Keratinocyte (primary cell): ENCODE measurements at regions not wholly inside any gene's neighbourhood (a gene's known extent, or its start where the extent isn't known, plus 50 kb on each side); places are given as distances from the start of the nearest gene placed in this dataset.

Experiments
- DNase-seq: peaks from one replicate; pipeline ENCODE4 v3.0.0-alpha.2; 2011; ENCODE audit warnings: low read depth, missing footprints, low spot score
- FAIRE-seq: peaks from 2 replicates; lab custom pipeline; 2011; peaks lifted over from hg19 to GRCh38; lab: Jason Lieb, UNC
- H2AFZ ChIP-seq: 2 replicates; pipeline ENCODE4 v1.6.0; 2012; ENCODE audit warnings: low read length, control low read depth, inconsistent platforms; ENCODE audit not compliant: control insufficient read depth
- H3K27ac ChIP-seq: 2 replicates; pipeline ENCODE4 v1.5.1; 2011; ENCODE audit warnings: low read length; ENCODE audit not compliant: control insufficient read depth, insufficient read depth
- H3K27me3 ChIP-seq: 3 replicates; pipeline ENCODE4 v1.6.0; 2011; ENCODE audit warnings: low read length; ENCODE audit not compliant: control insufficient read depth, insufficient read depth; ENCODE audit errors: extremely low read depth
- H3K36me3 ChIP-seq, 2 experiments: 2 replicates in 1 of 2; 3 replicates in 1 of 2; pipeline ENCODE4 v1.5.1; 2011; ENCODE audit warnings: low read length in 2 of 2, mild to moderate bottlenecking in 1 of 2; ENCODE audit not compliant: control insufficient read depth in 2 of 2, insufficient read depth in 2 of 2; ENCODE audit errors: extremely low read depth in 1 of 2
- H3K4me1 ChIP-seq: 3 replicates; pipeline ENCODE4 v1.5.1; 2011; ENCODE audit warnings: low read length; ENCODE audit not compliant: control insufficient read depth, insufficient read depth; ENCODE audit errors: extremely low read depth
- H3K4me2 ChIP-seq: 3 replicates; pipeline ENCODE4 v1.6.0; 2011; ENCODE audit warnings: low read depth, low read length; ENCODE audit not compliant: control insufficient read depth, insufficient read depth; ENCODE audit errors: extremely low read depth
- H3K4me3 ChIP-seq, 3 experiments: fragments of 200-600 bp in 1 of 3; sonication (generic) in 1 of 3; 2 replicates in 2 of 3; 3 replicates in 1 of 3; pipeline ENCODE4 v1.5.1; 2011 to 2016; ENCODE audit warnings: low read length in 3 of 3, mild to moderate bottlenecking in 3 of 3, control low read depth in 2 of 3, inconsistent platforms in 1 of 3, low read depth in 1 of 3, mixed read lengths in 1 of 3, mixed run types in 1 of 3, moderate library complexity in 1 of 3; ENCODE audit not compliant: control insufficient read depth in 2 of 3, insufficient read depth in 2 of 3; ENCODE audit errors: extremely low read depth in 1 of 3
- H3K79me2 ChIP-seq: 2 replicates; pipeline ENCODE4 v1.6.0; 2012; ENCODE audit warnings: low read length; ENCODE audit not compliant: control insufficient read depth, insufficient read depth
- H3K9ac ChIP-seq: 3 replicates; pipeline ENCODE4 v1.6.0; 2011; ENCODE audit warnings: low read length; ENCODE audit not compliant: control insufficient read depth, insufficient read depth; ENCODE audit errors: extremely low read depth
- H3K9me1 ChIP-seq: 3 replicates; pipeline ENCODE4 v1.6.0; 2011; ENCODE audit warnings: low read length; ENCODE audit not compliant: control insufficient read depth, insufficient read depth; ENCODE audit errors: extremely low read depth
- H3K9me3 ChIP-seq: 2 replicates; pipeline ENCODE4 v1.5.1; 2012; ENCODE audit warnings: low read depth, low read length; ENCODE audit not compliant: control insufficient read depth
- H4K20me1 ChIP-seq: 3 replicates; pipeline ENCODE4 v1.6.0; 2011; ENCODE audit warnings: low read length; ENCODE audit not compliant: control insufficient read depth, insufficient read depth; ENCODE audit errors: extremely low read depth
- CTCF ChIP-seq, 3 experiments: IDR thresholded peaks in 1 of 3; conservative IDR thresholded peaks in 1 of 3; optimal IDR thresholded peaks in 1 of 3; 2 replicates in 2 of 3; 3 replicates in 1 of 3; pipeline versions ENCODE3 to v1.5.1; 2011; ENCODE audit warnings: low read length in 3 of 3, mild to moderate bottlenecking in 3 of 3, moderate library complexity in 2 of 3, control low read depth in 1 of 3, inconsistent platforms in 1 of 3; ENCODE audit not compliant: insufficient read depth in 2 of 3; ENCODE audit errors: extremely low read depth in 1 of 3
- EZH2 ChIP-seq: IDR thresholded peaks from one replicate; pipeline ENCODE4 v1.6.1; 2012; ENCODE audit warnings: inconsistent platforms, mild to moderate bottlenecking, low read length, moderate library complexity
- dilution Hi-C: fragments of 300-500 bp; cut with MboI; formaldehyde crosslinking; loops from one replicate; pipeline ENCODE4 v1.7.0; 2020; ENCODE audit warnings: low sequenced_read_pairs; ENCODE audit not compliant: extremely low pct_ligation_motif_present

DNA sequence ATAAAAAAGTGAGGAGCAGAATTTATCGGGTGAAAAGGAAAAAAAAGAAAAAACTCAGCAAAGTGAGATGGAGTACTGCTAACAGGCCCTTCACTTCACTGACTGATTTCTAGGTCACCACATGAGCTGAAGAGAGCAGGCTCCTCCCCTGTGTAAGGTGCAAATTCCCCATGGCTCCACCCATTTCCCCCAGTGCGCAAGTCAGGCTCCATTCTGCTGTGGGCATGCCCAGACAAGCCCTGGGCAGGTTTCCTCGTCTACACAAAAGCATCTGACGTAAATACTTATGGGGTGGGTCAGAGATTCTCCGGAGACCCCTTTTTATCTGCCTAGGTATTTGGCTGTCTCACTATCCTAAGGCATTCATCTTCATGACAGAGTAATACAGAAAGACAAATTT lies 157.9 kb downstream of the MAGEB5 start:
- Histone ChIP-seq H3K27me3 (no peaks in the 10 kb centered on the region), H3K4me2 (no peak overlapping the region), H3K4me1 (no peaks in the 10 kb centered on the region), H3K79me2 (no peaks in the 10 kb centered on the region), H3K9ac (no peak overlapping the region), H4K20me1 (no peaks in the 10 kb centered on the region), H3K4me3 (no peak overlapping the region), H2AFZ (no peak overlapping the region), H3K9me1 (no peaks in the 10 kb centered on the region), H3K9me3 (no peaks in the 10 kb centered on the region), H3K36me3 (no peaks in the 10 kb centered on the region), H3K27ac (no peak overlapping the region)
- FAIRE-seq (no peak), DNase-seq (no peak)
- TF ChIP-seq EZH2: no peak
- no peak for TF ChIP-seq CTCF (optimal IDR thresholded peaks at IDR 0.05 in 1 of 3, IDR thresholded peaks at IDR 0.05 in 1 of 3, conservative IDR thresholded peaks at IDR 0.05 in 1 of 3; ENCODE audit: extremely low read depth in 1 of 3, insufficient read depth in 2 of 3, low read length in 3 of 3)
- dilution Hi-C loops: no loop called here

- Histone ChIP-seq H3K27me3 (no peaks in the 10 kb centered on the region), H3K9me3 (no peaks in the 10 kb centered on the region), H3K27ac (no peak overlapping the region), H3K4me2 (no peak overlapping the region), H4K20me1 (no peaks in the 10 kb centered on the region), H3K36me3 (no peaks in the 10 kb centered on the region), H3K9me1 (no peaks in the 10 kb centered on the region), H3K79me2 (no peaks in the 10 kb centered on the region), H2AFZ (no peak overlapping the region), H3K4me1 (no peaks in the 10 kb centered on the region), H3K9ac (no peak overlapping the region), H3K4me3 (no peak overlapping the region)
- FAIRE-seq (no peak), DNase-seq (no peak)
- TF ChIP-seq CTCF (optimal IDR thresholded peaks at IDR 0.05 in 1 of 3, IDR thresholded peaks at IDR 0.05 in 1 of 3, conservative IDR thresholded peaks at IDR 0.05 in 1 of 3; ENCODE audit: extremely low read depth in 1 of 3, insufficient read depth in 2 of 3, low read length in 3 of 3): no peak
- dilution Hi-C loops: no loop called here
Measured at GRCh38 chrX:26352891-26353430, 137.0 kb downstream of the MAGEB5 start.
